WTC11 (cell line): ENCODE measurements at regions not wholly inside any gene's neighbourhood (a gene's known extent, or its start where the extent isn't known, plus 50 kb on each side); places are given as distances from the start of the nearest gene placed in this dataset.

Experiments
- ATAC-seq: fragments of 200-7000 bp; cut with Tn5 transposase; 2 replicates; pipeline ENCODE4 v1.10.0; 2021; ENCODE audit warnings: mild to moderate bottlenecking, moderate library complexity
- CTCF ChIA-PET: fragments of 300-600 bp; sonication (Branson Sonifier 250); formaldehyde crosslinking; loops from one replicate; lab custom pipeline; 2021; ENCODE audit warnings: antibody characterized with exemption; lab: Charles Lee
- POLR2A ChIA-PET: fragments of 350-600 bp; sonication (Branson Sonifier 250); formaldehyde crosslinking; loops from one replicate; lab custom pipeline; 2021; ENCODE audit warnings: antibody characterized with exemption; lab: Charles Lee
- DNase-seq: peaks from one replicate; pipeline ENCODE4 v3.0.0; 2021; ENCODE audit warnings: low spot score
- H3K27ac Mint-ChIP-seq: 2 replicates; pipeline ENCODE4 v1.8.0; 2021; ENCODE audit warnings: mixed read lengths
- H3K27me3 Mint-ChIP-seq: 2 replicates; pipeline ENCODE4 v1.8.0; 2021; ENCODE audit warnings: low read depth, mild to moderate bottlenecking, moderate library complexity, mixed read lengths
- H3K36me3 Mint-ChIP-seq: 2 replicates; pipeline ENCODE4 v1.8.0; 2021; ENCODE audit warnings: mixed read lengths
- H3K4me1 Mint-ChIP-seq: 2 replicates; pipeline ENCODE4 v1.8.0; 2022; ENCODE audit warnings: mixed read lengths
- H3K4me3 Mint-ChIP-seq: 2 replicates; pipeline ENCODE4 v1.8.0; 2021; ENCODE audit warnings: mild to moderate bottlenecking, moderate library complexity, mixed read lengths
- H3K9me3 Mint-ChIP-seq: 2 replicates; pipeline ENCODE4 v1.8.0; 2021; ENCODE audit warnings: mixed read lengths
- ARID4B ChIP-seq: sonication (generic); formaldehyde crosslinking; IDR thresholded peaks from 2 replicates; pipeline ENCODE4 v1.8.0; 2023; ENCODE audit warnings: missing genetic modification reagents, mild to moderate bottlenecking, borderline replicate concordance
- CREB1 ChIP-seq: sonication (generic); formaldehyde crosslinking; IDR thresholded peaks from 2 replicates; pipeline ENCODE4 v1.8.0; 2023; ENCODE audit warnings: mild to moderate bottlenecking, missing genetic modification reagents
- E2F4 ChIP-seq: sonication (generic); formaldehyde crosslinking; IDR thresholded peaks from 2 replicates; pipeline ENCODE4 v1.8.1; 2022; ENCODE audit warnings: low read depth, mild to moderate bottlenecking, moderate library complexity, missing genetic modification reagents, borderline replicate concordance
- E2F5 ChIP-seq: sonication (generic); formaldehyde crosslinking; IDR thresholded peaks from 2 replicates; pipeline ENCODE4 v1.8.1; 2022; ENCODE audit warnings: mild to moderate bottlenecking, moderate library complexity, missing genetic modification reagents
- NFE2L1 ChIP-seq: sonication (generic); formaldehyde crosslinking; IDR thresholded peaks from 2 replicates; pipeline ENCODE4 v1.8.1; 2023; ENCODE audit warnings: missing genetic modification reagents
- PRDM15 ChIP-seq: sonication (generic); formaldehyde crosslinking; IDR thresholded peaks from 2 replicates; pipeline ENCODE4 v1.8.0; 2022; ENCODE audit warnings: missing genetic modification reagents
- RELA ChIP-seq: sonication (generic); formaldehyde crosslinking; IDR thresholded peaks from 2 replicates; pipeline ENCODE4 v1.8.1; 2022; ENCODE audit warnings: missing genetic modification reagents, mild to moderate bottlenecking, borderline replicate concordance
- SMAD4 ChIP-seq: sonication (generic); formaldehyde crosslinking; IDR thresholded peaks from 2 replicates; pipeline ENCODE4 v1.8.0; 2022; ENCODE audit warnings: mild to moderate bottlenecking, missing genetic modification reagents
- SP1 ChIP-seq: sonication (generic); formaldehyde crosslinking; conservative IDR thresholded peaks from 2 replicates; pipeline ENCODE4 v1.8.1; 2022; ENCODE audit warnings: missing genetic modification reagents
- TEAD1 ChIP-seq: sonication (generic); formaldehyde crosslinking; IDR thresholded peaks from 2 replicates; pipeline ENCODE4 v1.8.0; 2022; ENCODE audit warnings: mild to moderate bottlenecking, missing genetic modification reagents
- ZBTB43 ChIP-seq: sonication (generic); formaldehyde crosslinking; IDR thresholded peaks from 2 replicates; pipeline ENCODE4 v1.8.1; 2023; ENCODE audit warnings: mild to moderate bottlenecking, missing genetic modification reagents
- ZNF138 ChIP-seq: sonication (generic); formaldehyde crosslinking; conservative IDR thresholded peaks from 2 replicates; pipeline ENCODE4 v1.8.1; 2022; ENCODE audit warnings: mild to moderate bottlenecking, moderate library complexity, missing genetic modification reagents
- ZNF281 ChIP-seq: sonication (generic); formaldehyde crosslinking; IDR thresholded peaks from 2 replicates; pipeline ENCODE4 v1.8.0; 2023; ENCODE audit warnings: mild to moderate bottlenecking, missing genetic modification reagents
- ZNF425 ChIP-seq: fragments of 250-450 bp; sonication (Bioruptor Pico); conservative IDR thresholded peaks from 2 replicates; pipeline ENCODE4 v1.9.0; 2021; ENCODE audit warnings: mild to moderate bottlenecking
- ZNF512 ChIP-seq: sonication (generic); formaldehyde crosslinking; IDR thresholded peaks from 2 replicates; pipeline ENCODE4 v1.8.1; 2022; ENCODE audit warnings: missing genetic modification reagents, borderline replicate concordance

- TF ChIP-seq E2F4 (no peak), ARID4B (CRISPR knock-in tag) (no peak), SMAD4 (CRISPR knock-in tag) (no peak), ZNF512 (CRISPR knock-in tag) (no peak)
These were observed 511.9 kb downstream of the RPL10L start (continued) for GRCh38 chr14:46139649-46140048.

- Mint-ChIP-seq H3K27me3 (peaks cover 2% of the 10 kb centered on the region; the same call in 1 of the 2 replicates), H3K36me3 (no peaks in the 10 kb centered on the region; the same call in 1 of the 2 replicates), H3K9me3 (peaks cover 39% of the 10 kb centered on the region), H3K27ac (no peak overlapping the region), H3K4me3 (no peak overlapping the region), H3K4me1 (no peaks in the 10 kb centered on the region)
- CTCF ChIA-PET, result no interaction called here
- POLR2A ChIA-PET, result no interaction called here
- DNase-seq (no peak), ATAC-seq (no peak)
- TF ChIP-seq ZNF138 (no peak), ZNF425 (CRISPR knock-in tag) (no peak), ZBTB43 (no peak), TEAD1 (CRISPR knock-in tag) (no peak), RELA (no peak), ZNF281 (no peak), NFE2L1 (CRISPR knock-in tag) (no peak), SP1 (CRISPR knock-in tag) (no peak), PRDM15 (CRISPR knock-in tag) (no peak), ZNF512 (CRISPR knock-in tag) (no peak), E2F5 (no peak), CREB1 (CRISPR knock-in tag) (no peak)
These were observed 513.8 kb downstream of the RPL10L start for GRCh38 chr14:46137786-46138185.
